Dendritic cell treated with granulocyte-macrophage colony-stimulating factor and Interleukin-4, amounts not matched to agents 40 ng/mL and 50 ng/mL, for 4 days (primary cell): ENCODE measurements at regions not wholly inside any gene's neighbourhood (a gene's known extent, or its start where the extent isn't known, plus 50 kb on each side); places are given as distances from the start of the nearest gene placed in this dataset.

Experiments
- H3K27ac Mint-ChIP-seq: one replicate; pipeline ENCODE4 v1.8.0; 2022; ENCODE audit warnings: mild to moderate bottlenecking, mixed read lengths
- H3K27me3 Mint-ChIP-seq: one replicate; pipeline ENCODE4 v1.8.0; 2022; ENCODE audit warnings: mild to moderate bottlenecking, mixed read lengths
- H3K36me3 Mint-ChIP-seq: one replicate; pipeline ENCODE4 v1.8.0; 2022; ENCODE audit warnings: low read depth, mixed read lengths
- H3K4me1 Mint-ChIP-seq: one replicate; pipeline ENCODE4 v1.8.0; 2022; ENCODE audit warnings: low read depth, mixed read lengths
- H3K4me3 Mint-ChIP-seq: one replicate; pipeline ENCODE4 v1.8.0; 2022; ENCODE audit warnings: mild to moderate bottlenecking, moderate library complexity, mixed read lengths
- H3K9me3 Mint-ChIP-seq: one replicate; pipeline ENCODE4 v1.8.0; 2022; ENCODE audit warnings: mixed read lengths
- intact Hi-C: fragments of 100-400 bp; cut with micrococcal nuclease; formaldehyde crosslinking; loops from one replicate; pipeline ENCODE4 v1.15.0; 2022

- no peaks in the 10 kb centered on the region for H3K27me3 Mint-ChIP-seq
- no peaks in the 10 kb centered on the region for H3K36me3 Mint-ChIP-seq
- H3K4me3 Mint-ChIP-seq = no peak overlapping the region
- intact Hi-C loops = no loop called here
- H3K4me1 Mint-ChIP-seq = no peaks in the 10 kb centered on the region
- H3K27ac Mint-ChIP-seq = no peak overlapping the region
- no peaks in the 10 kb centered on the region for H3K9me3 Mint-ChIP-seq
Measured at GRCh38 chr2:172350839-172351479, 76.4 kb upstream of the ITGA6 start.

DNA sequence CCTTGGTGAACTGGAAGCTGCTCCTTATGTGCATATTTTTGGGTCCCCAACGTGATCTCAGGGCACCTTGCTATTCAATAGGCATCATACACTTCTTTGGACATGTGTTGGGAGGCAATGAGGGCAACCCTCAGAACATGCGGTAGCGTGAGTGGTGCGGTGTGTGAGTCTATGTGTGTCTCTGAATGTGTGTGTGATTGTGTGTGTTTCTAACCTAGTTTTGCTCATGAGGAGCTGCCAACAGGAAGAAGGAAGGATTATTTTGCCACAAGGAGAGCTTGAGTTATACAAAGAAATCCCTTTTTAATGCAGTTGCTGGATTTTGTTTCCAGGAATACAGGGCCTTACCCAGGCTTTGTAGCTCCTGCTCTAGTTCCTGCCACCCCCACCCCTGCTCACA, 75.8 kb upstream of the ITGA6 start:
- H3K36me3 Mint-ChIP-seq = no peaks in the 10 kb centered on the region
- intact Hi-C loops = no loop called here
- H3K27me3 Mint-ChIP-seq = no peaks in the 10 kb centered on the region
- no peaks in the 10 kb centered on the region for H3K9me3 Mint-ChIP-seq
- no peak overlapping the region for H3K4me3 Mint-ChIP-seq
- no peak overlapping the region for H3K27ac Mint-ChIP-seq
- no peaks in the 10 kb centered on the region for H3K4me1 Mint-ChIP-seq

GRCh38 chr2:172354347-172354746, 73.0 kb upstream of the ITGA6 start:
- intact Hi-C loops = no loop called here
- Mint-ChIP-seq H3K4me1 (peaks cover 5% of the 10 kb centered on the region), H3K4me3 (no peak overlapping the region)

DNA sequence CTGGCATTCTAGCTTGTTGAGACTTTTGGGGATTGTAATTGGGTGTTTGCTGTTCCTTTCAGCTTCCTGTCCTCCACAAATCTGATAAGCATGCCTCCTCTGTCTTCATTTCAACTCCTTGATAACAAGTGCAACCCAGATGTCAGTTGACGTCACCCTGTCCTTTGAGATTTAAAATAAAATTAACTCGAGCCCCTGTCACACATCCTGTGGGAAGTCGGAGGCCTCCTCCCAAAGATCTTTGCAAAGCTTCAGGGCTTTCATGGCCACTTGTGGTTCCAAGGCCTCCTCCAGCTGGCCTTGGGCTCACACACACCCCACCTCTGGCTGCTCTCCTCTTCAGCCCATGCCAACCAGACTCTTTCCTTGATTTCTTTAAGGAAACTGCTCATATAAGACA, 69.9 kb upstream of the ITGA6 start:
- Mint-ChIP-seq H3K36me3 (no peaks in the 10 kb centered on the region), H3K4me3 (no peak overlapping the region), H3K4me1 (peaks cover 5% of the 10 kb centered on the region), H3K27me3 (no peaks in the 10 kb centered on the region), H3K27ac (no peak overlapping the region), H3K9me3 (no peaks in the 10 kb centered on the region)
- intact Hi-C loops = no loop called here

More at GRCh38 chr2:172354347-172354746, 73.0 kb upstream of the ITGA6 start:
- Mint-ChIP-seq H3K9me3 (no peaks in the 10 kb centered on the region), H3K27me3 (no peaks in the 10 kb centered on the region), H3K36me3 (no peaks in the 10 kb centered on the region), H3K27ac (no peak overlapping the region)

DNA sequence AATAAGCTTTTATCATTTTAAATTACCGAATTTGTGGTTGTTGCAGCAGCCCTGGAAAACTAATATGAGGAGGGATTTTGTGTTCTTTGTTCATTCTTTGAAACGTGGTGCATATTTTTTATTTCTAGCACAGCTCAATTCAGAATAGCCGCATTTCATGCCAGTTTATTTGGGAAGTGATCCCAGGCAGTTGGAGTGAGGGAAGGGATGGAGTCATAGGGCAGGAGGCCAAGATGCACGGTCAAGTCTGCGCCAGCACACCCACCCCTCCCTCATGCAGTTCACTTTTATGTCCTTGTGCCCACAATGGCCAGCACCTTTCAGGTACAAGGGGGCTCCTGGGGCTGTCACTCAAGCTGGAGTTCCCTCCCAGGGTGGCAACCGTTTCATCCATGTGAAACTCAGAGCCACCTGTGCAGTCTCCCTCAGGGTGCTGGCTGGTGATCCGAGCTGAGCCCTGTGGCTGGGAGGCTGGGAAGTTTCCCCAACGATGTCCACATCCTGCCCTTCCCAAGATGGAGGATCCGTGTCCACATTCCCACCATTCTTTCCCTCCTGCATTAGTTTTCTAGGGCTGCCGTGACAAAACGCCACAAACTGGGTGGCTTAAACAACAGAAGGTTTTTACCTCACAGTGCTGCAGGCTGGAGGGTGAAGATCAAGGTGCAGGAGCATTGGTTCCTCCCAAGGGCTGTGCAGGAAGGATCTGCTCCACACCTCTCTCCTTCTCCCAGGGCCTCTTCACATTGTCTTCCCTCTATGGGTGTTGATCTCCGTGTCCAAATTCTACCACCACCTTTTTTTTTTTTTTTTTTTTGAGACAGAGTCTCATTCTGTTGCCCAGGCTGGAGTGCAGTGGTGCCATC, 68.5 kb upstream of the ITGA6 start:
- Mint-ChIP-seq H3K4me3 (no peak overlapping the region), H3K36me3 (no peaks in the 10 kb centered on the region), H3K4me1 (peaks cover 5% of the 10 kb centered on the region), H3K9me3 (no peaks in the 10 kb centered on the region), H3K27ac (no peak overlapping the region), H3K27me3 (peaks cover 2% of the 10 kb centered on the region)
- intact Hi-C loops = no loop called here

GRCh38 chr2:172361360-172361759, 66.0 kb upstream of the ITGA6 start:
- Mint-ChIP-seq H3K4me1 (peaks cover 12% of the 10 kb centered on the region), H3K9me3 (no peaks in the 10 kb centered on the region), H3K36me3 (no peaks in the 10 kb centered on the region), H3K4me3 (no peak overlapping the region), H3K27ac (no peak overlapping the region), H3K27me3 (peaks cover 2% of the 10 kb centered on the region)
- intact Hi-C loops = no loop called here

DNA sequence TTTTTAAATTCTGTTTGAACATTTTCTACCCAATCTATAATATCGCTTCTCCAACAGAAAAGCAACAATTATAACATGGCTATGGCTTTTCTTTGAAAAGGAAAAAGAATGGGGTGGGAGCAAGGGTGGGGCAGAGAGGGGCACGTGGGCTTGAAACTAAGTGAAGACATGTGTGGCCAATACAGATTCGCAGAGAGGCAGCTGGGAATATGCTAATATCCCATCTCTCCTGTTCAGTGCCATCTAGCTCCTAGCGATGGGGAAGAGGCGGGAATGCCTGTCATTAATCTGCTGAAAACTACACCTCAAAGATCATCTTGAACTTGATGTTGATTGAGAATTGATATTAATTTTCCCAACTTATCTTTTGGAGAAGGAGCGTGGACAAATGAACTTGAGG, 65.5 kb upstream of the ITGA6 start:
- no peaks in the 10 kb centered on the region for H3K36me3 Mint-ChIP-seq
- peaks cover 2% of the 10 kb centered on the region for H3K27me3 Mint-ChIP-seq
- H3K4me3 Mint-ChIP-seq = no peak overlapping the region
- H3K4me1 Mint-ChIP-seq = peaks cover 12% of the 10 kb centered on the region
- no peak overlapping the region for H3K27ac Mint-ChIP-seq
- intact Hi-C loops = no loop called here
- H3K9me3 Mint-ChIP-seq = no peaks in the 10 kb centered on the region

GRCh38 chr2:172364261-172364660, 63.1 kb upstream of the ITGA6 start:
- Mint-ChIP-seq H3K4me1 (peaks cover 7% of the 10 kb centered on the region), H3K27ac (no peak overlapping the region), H3K9me3 (peaks cover 10% of the 10 kb centered on the region), H3K4me3 (no peak overlapping the region), H3K36me3 (no peaks in the 10 kb centered on the region), H3K27me3 (peaks cover 2% of the 10 kb centered on the region)
- intact Hi-C loops = no loop called here

- peaks cover 14% of the 10 kb centered on the region for H3K9me3 Mint-ChIP-seq
- no peaks in the 10 kb centered on the region for H3K36me3 Mint-ChIP-seq
- no peak overlapping the region for H3K4me3 Mint-ChIP-seq
- peaks cover 4% of the 10 kb centered on the region for H3K27me3 Mint-ChIP-seq
- intact Hi-C loops = no loop called here
- peaks cover 7% of the 10 kb centered on the region for H3K4me1 Mint-ChIP-seq
- no peak overlapping the region for H3K27ac Mint-ChIP-seq
Measured at GRCh38 chr2:172366596-172367150, 60.7 kb upstream of the ITGA6 start.

GRCh38 chr2:172370821-172371455, 56.4 kb upstream of the ITGA6 start:
- intact Hi-C loops = no loop called here
- Mint-ChIP-seq H3K36me3 (no peaks in the 10 kb centered on the region), H3K9me3 (peaks cover 14% of the 10 kb centered on the region), H3K4me3 (no peak overlapping the region), H3K4me1 (peaks cover 21% of the 10 kb centered on the region), H3K27me3 (peaks cover 10% of the 10 kb centered on the region), H3K27ac (no peak overlapping the region)

GRCh38 chr2:172372436-172372835, 55.0 kb upstream of the ITGA6 start:
- Mint-ChIP-seq H3K27ac (no peak overlapping the region), H3K4me1 (peaks cover 24% of the 10 kb centered on the region)

DNA sequence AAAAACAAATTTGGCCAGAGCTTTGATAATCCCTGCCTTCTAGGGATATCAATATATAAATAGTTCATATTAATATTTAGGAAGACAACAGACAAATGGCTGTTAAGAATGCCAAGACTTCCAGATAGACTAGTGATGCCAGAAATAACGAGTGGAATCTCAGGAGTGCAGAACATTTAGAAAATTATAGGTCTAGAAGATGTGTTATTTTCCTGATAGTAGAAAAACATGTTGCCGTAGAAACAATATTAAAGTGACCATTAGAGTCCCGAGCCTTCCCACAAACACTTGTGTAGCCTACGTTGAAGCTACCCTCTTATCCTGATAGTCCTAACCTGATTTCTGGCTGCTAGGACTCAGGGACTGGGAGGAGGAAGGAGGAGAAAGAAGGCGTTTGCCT, 54.3 kb upstream of the ITGA6 start:
- intact Hi-C loops = no loop called here
- Mint-ChIP-seq H3K9me3 (peaks cover 14% of the 10 kb centered on the region), H3K27me3 (peaks cover 13% of the 10 kb centered on the region), H3K27ac (no peak overlapping the region), H3K4me3 (no peak overlapping the region), H3K4me1 (peaks cover 24% of the 10 kb centered on the region), H3K36me3 (no peaks in the 10 kb centered on the region)

More at GRCh38 chr2:172372436-172372835, 55.0 kb upstream of the ITGA6 start:
- H3K36me3 Mint-ChIP-seq = no peaks in the 10 kb centered on the region
- peaks cover 11% of the 10 kb centered on the region for H3K27me3 Mint-ChIP-seq
- no peak overlapping the region for H3K4me3 Mint-ChIP-seq
- intact Hi-C loops = no loop called here
- peaks cover 14% of the 10 kb centered on the region for H3K9me3 Mint-ChIP-seq

DNA sequence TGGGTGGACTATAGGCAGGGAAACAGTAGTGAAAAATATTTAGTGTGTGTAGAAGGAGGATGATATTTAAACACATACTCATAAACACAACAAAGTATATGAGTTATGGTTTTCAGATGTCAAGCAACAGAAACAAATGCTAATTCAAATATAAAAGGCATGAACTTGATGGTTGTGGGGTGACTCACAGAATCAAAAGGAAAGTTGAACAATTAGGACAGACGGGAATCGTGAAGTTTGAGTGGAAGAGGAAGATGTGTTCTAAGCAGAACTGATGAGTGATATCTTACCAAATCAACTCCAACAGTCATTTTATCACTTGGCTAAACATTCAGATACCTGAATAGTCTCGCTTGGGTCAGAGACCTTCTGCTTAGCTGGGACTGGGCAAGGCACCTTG, 53.6 kb upstream of the ITGA6 start:
- intact Hi-C loops = no loop called here
- Mint-ChIP-seq H3K27me3 (peaks cover 13% of the 10 kb centered on the region), H3K4me3 (no peak overlapping the region), H3K27ac (no peak overlapping the region), H3K36me3 (no peaks in the 10 kb centered on the region), H3K4me1 (peaks cover 24% of the 10 kb centered on the region), H3K9me3 (peaks cover 9% of the 10 kb centered on the region)
